ENCODE measurements at regions not wholly inside any gene's neighbourhood (a gene's known extent, or its start where the extent isn't known, plus 50 kb on each side); places are given as distances from the start of the nearest gene placed in this dataset.

- no peak for TF ChIP-seq POLR2A (IDR thresholded peaks at IDR 0.05; ENCODE audit: low read depth, low read length)
- no peak for TF ChIP-seq SPI1 (IDR thresholded peaks at IDR 0.05; ENCODE audit: low read depth, low read length)
- TF ChIP-seq TAF1 (IDR thresholded peaks at IDR 0.05; ENCODE audit: low read depth, low read length), result no peak
- TF ChIP-seq POLR2AphosphoS5 (IDR thresholded peaks at IDR 0.05; ENCODE audit: low read depth, low read length), result no peak
- no peak for TF ChIP-seq PAX5 (IDR thresholded peaks at IDR 0.05; ENCODE audit: insufficient read depth, low read length, severe bottlenecking)
- no peak for TF ChIP-seq POU2F2 (IDR thresholded peaks at IDR 0.05; ENCODE audit: low read depth, low read length)
- no peak for FAIRE-seq
- no peak for DNase-seq (ENCODE audit: insufficient read length, low spot score)
These were observed 58.3 kb upstream of the EPHA3 start for GRCh38 chr3:89049119-89049518.

GRCh38 chr3:89052386-89052785 is 55.0 kb upstream of the EPHA3 start:
- TF ChIP-seq PAX5 (IDR thresholded peaks at IDR 0.05; ENCODE audit: insufficient read depth, low read length, severe bottlenecking), result no peak
- no peak for TF ChIP-seq POLR2AphosphoS5 (IDR thresholded peaks at IDR 0.05; ENCODE audit: low read depth, low read length)
- TF ChIP-seq TAF1 (IDR thresholded peaks at IDR 0.05; ENCODE audit: low read depth, low read length), result no peak
- TF ChIP-seq POLR2A (IDR thresholded peaks at IDR 0.05; ENCODE audit: low read depth, low read length), result no peak
- TF ChIP-seq SPI1 (IDR thresholded peaks at IDR 0.05; ENCODE audit: low read depth, low read length), result no peak
- TF ChIP-seq POU2F2 (IDR thresholded peaks at IDR 0.05; ENCODE audit: low read depth, low read length), result no peak
- FAIRE-seq (no peak), DNase-seq (ENCODE audit: insufficient read length, low spot score) (no peak)

DNA sequence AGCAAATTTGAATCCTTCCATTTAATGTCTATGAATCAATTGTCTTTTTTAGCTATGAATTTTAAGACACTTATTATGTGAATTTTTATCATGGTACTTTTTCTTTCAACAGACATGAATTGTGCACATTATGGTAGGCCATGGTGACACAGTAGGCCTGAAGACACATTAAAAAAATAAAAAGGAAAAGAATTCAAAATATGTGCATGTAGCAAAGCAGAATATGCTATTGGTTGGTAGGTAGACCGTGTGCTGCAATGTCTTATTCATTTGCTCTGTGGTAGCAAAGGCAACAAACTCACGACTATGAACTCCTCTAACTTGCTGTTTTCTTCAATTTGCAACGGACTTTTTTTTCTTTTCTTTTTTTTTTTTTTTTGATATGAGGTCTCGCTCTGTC is 50.0 kb upstream of the EPHA3 start:
- FAIRE-seq (no peak), DNase-seq (ENCODE audit: insufficient read length, low spot score) (no peak)
- TF ChIP-seq POU2F2 (IDR thresholded peaks at IDR 0.05; ENCODE audit: low read depth, low read length), result no peak
- TF ChIP-seq SPI1 (IDR thresholded peaks at IDR 0.05; ENCODE audit: low read depth, low read length), result no peak
- TF ChIP-seq TAF1 (IDR thresholded peaks at IDR 0.05; ENCODE audit: low read depth, low read length), result no peak
- no peak for TF ChIP-seq PAX5 (IDR thresholded peaks at IDR 0.05; ENCODE audit: insufficient read depth, low read length, severe bottlenecking)
- TF ChIP-seq POLR2A (IDR thresholded peaks at IDR 0.05; ENCODE audit: low read depth, low read length), result no peak
- no peak for TF ChIP-seq POLR2AphosphoS5 (IDR thresholded peaks at IDR 0.05; ENCODE audit: low read depth, low read length)

Measured in GM12891 (cell line).